Suprapubic skin (tissue), 3 donors: ENCODE measurements at regions not wholly inside any gene's neighbourhood (a gene's known extent, or its start where the extent isn't known, plus 50 kb on each side); places are given as distances from the start of the nearest gene placed in this dataset.

Experiments used
- CTCF ChIP-seq, 2 donors: fragments of 200-600 bp in 1 of 2; fragments of 450-650 bp in 1 of 2; sonication (generic) in 1 of 2; IDR thresholded peaks; one replicate each; pipeline ENCODE4 v1.5.1; 2016 to 2019; ENCODE audit warnings: antibody characterized with exemption in 2 of 2, mild to moderate bottlenecking in 1 of 2, moderate library complexity in 1 of 2
- EP300 ChIP-seq: sonication (generic); formaldehyde crosslinking; IDR thresholded peaks from one replicate; pipeline ENCODE4 v1.6.1; 2017; ENCODE audit warnings: antibody characterized with exemption
- POLR2A ChIP-seq, 2 donors: fragments of 450-650 bp; IDR thresholded peaks; one replicate each; pipeline ENCODE4 v1.6.1; 2017; ENCODE audit warnings: antibody characterized with exemption in 2 of 2, mild to moderate bottlenecking in 2 of 2, moderate library complexity in 2 of 2

DNA sequence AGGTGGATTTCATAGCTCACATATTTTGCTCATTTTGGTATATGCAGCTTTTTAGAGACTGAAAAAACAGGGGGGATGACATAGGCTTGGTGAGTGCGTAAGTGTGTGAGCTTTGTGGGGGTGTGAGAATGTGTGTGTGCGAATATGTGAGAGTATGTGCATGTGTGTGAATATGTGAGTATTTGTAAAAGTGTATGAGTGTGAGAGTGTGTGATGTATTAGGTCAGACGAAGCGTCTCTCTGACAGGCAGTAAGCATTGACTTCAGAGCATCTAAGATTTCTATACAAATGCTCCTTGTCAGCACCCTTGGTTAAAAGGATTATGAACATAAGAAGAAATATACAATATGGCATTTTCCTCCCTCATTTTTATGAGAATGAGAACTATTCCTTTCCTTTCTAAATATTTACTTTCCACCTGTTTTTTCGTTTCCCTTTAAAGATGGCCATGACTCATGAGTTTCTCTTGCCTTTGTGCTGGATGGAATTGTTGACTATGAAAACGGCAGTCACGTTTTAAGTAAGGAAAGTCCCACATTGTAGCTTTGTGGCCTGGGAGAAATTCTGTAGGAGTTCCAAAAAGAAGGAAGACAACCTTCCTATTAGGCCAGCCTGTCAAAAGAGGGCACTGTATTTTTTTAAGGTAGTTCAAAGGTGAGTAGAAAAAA, 276.4 kb downstream of the FOXL1 start:
- TF ChIP-seq CTCF (IDR thresholded peaks at IDR 0.05) = no peak
- no peak for TF ChIP-seq POLR2A (IDR thresholded peaks at IDR 0.05)
- TF ChIP-seq EP300 = no peak
